Left colon (tissue), 2 donors: ENCODE measurements at regions not wholly inside any gene's neighbourhood (a gene's known extent, or its start where the extent isn't known, plus 50 kb on each side); places are given as distances from the start of the nearest gene placed in this dataset.
"Not testable (repeated sequence)": the region's sequence is repeated elsewhere in the genome, so short reads cannot be mapped to it uniquely, and the experiment has no call there.

Source experiments
- ATAC-seq: fragments of 200-7000 bp; cut with Tn5 transposase; one replicate; pipeline ENCODE4 v1.9.1; 2020; ENCODE audit warnings: mild to moderate bottlenecking, moderate library complexity
- DNase-seq, 2 donors: peaks; one replicate each; pipeline ENCODE4 v3.0.0-alpha.2; 2020
- intact Hi-C, 2 donors: fragments of 100-400 bp; cut with DNase I in 1 of 2; cut with micrococcal nuclease in 1 of 2; formaldehyde crosslinking; loops; one replicate each; pipeline versions ENCODE4 v1.11.2 to v1.14.0; 2022; cut with DNase I, micrococcal nuclease
- donor health status: DM: no; HTN: no; CAD: no.
- donor health status: DM: yes; HTN: yes; CAD: no.

DNA sequence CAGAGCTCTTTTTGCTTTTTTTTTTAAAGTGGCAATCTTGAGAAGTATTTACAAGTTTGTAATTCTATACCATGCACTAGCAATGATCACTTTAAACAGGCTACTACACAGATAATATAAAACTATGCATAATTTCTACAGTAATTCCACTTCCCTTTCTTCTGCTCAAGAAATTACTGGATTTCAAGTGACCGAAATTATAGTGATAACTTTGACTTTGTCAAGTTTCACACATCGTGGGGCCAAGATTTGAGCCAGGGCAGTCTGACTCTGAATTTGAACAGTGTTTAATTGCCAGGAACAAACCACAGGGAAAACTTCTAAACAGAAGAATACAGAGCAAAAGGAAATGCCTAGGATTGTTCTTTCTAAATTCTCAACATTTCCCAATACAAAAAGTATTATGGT, 288.3 kb upstream of the MKLN1 start:
- DNase-seq (no peak), ATAC-seq (peak; percentile 25)
- intact Hi-C loops: no loop called here

DNA sequence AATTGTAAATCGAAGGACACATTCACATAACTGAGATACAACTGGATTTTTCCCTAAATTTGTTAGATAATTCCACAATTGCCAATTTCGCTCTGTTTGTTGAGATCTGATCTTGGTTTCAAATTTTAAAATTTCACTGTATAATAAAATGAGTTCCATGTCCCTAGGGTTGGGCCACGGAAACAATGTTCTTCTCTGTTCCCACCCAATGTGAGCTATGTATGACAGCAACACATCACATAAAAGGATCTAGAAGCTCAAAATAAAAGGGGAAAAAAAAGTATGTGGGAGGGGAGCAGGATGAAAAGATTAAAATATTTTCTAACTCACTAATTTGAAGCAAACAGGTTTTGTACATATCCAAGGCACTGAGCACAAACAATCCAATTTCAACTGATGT, 287.8 kb upstream of the MKLN1 start:
- DNase-seq (no peak), ATAC-seq (peak; percentile 56)
- intact Hi-C loops: loop anchor here in 1 of 2 donors (5.0 kb wide), 1 partner anchor 143 kb away; no protein-coding TSS in a partner anchor

DNA sequence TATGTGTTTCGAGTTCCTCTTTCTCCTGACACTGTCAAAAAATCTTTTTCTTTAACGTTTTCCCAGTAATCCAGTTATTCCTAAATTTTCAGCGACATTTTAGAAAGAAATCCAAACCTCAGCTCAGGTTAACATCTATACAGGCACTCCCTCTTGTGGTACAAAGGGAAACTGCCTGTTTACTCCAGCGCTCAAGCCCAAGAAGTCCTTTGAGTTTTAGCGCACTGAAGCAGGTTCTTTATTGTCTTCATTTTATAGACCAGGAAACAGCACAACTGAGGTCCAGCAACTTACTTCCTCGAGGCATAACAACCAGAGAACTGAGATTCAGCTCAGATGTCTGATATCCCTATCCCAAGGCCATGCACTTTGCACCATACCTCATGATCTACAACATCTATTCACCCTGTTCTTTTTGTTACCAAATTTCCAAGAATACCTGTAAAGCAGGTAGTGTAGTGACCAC, 287.2 kb upstream of the MKLN1 start:
- peak; percentile 95 for ATAC-seq
- intact Hi-C loops: loop anchor here in 1 of 2 donors (5.0 kb wide), 1 partner anchor 143 kb away; no protein-coding TSS in a partner anchor
- DNase-seq: peak; percentile 66 to 68

DNA sequence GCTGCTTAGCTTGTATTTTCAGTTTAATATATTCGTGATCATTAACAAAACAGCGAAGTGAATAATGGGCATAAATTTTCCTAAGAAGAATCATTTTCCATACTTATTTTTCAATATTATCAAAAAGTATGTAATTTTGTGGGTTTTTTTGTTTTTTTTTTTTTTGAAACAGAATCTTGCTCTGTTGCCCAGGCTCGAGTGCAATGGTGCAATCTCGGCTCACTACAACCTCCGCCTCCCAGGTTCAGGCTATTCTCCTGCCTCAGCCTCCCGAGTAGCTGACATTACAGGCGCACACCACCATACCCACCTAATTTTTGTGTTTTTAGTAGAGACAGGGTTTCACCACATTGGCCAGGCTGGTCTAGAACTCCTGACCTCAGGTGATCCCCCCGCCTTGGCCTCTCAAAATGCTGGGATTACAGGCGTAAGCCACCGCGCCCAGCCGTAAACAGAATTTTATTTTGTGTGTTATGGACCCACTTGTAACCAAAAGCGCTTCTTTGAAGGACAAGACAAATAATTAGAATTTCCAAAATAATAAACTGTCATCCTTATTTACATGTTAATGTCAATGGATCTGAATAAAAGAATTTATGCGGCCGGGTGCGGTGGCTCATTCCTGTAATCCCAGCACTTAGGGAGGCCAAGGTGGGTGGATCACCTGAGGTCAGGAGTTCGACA, 286.5 kb upstream of the MKLN1 start:
- intact Hi-C loops: loop anchor here in 1 of 2 donors (5.0 kb wide), 1 partner anchor 144 kb away; no protein-coding TSS in a partner anchor
- not testable (repeated sequence) for ATAC-seq, DNase-seq

DNA sequence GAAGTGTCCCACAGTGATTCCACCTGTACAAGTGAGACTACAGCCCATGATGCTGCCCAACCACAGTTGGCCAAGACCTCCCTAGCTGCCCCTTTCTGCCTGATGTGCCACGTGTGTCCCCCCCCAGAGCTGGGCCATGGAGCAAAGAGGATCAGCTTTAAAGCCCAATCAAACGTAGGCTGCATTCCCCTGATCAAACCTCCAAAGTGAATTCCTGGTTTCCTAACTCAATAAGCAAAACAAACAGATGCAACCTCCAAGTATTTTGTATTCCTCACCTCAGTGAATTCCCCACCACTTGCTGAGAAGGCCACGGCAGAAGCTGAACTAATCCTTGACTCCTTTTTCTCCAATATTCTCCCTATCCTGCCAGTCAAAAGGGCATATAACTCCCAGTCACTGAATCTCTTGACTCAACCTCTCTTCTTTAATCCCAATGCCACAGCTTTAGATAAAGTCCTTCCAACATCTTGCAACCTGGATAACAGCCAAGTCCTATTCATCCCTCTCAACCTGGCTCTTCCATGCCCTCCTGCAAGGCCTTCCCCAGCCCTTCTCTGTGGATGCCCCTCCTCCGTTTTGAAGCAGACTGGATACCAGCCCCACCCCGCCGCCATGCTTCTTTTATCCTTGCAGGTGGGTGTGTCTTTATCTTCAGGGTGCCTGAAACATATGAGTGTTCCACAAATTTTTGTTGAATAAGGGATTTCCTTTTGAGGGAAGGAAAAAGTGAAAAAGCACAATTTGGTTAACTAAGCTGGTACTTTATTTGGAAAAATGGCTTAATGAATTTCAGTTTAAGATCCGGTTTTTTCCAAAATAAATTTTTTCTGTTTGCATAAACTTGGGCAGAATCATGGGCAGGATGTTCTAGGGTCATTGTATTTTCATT, 285.2 kb upstream of the MKLN1 start:
- ATAC-seq (no peak), DNase-seq (no peak)
- intact Hi-C loops: loop anchor here in 1 of 2 donors (5.0 kb wide), 1 partner anchor 145 kb away; no protein-coding TSS in a partner anchor

DNA sequence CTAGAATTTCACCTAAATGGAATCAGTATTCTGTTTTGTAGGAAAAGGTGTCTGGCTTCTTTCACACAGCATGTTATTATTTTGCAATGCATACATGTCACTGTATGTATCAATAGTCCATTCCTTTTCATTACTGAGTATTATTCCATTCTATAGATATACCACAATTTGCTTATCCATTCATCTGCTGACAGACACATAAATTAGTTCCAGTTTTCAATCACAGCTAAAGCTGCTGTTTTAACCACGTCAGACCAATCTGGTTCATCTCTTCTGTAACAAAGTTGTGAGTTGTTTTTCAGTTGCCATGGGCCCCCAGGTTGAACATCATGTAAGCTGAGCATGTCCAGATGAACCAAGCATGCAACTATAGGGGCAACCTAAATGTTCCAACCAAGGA, 282.1 kb upstream of the MKLN1 start:
- DNase-seq (no peak), ATAC-seq (no peak)
- intact Hi-C loops: no loop called here

DNA sequence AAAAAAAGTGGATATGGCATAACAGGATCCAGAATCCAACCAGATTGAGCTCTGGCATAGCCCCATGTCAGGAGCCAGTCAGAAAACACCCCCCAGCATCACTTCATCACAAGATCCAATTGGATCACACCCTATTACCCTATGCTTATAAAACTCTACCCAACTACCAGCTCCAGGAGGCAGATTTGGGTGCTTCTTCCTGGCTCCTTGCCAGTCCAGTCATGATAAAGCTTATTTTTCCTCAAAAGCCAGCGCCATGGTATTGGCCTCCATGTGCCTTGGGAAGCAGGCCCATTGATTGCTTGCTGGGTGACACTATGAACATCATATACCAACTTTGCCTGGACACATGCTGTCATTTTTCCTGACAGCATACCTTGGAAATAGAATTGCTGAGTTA, 281.4 kb upstream of the MKLN1 start:
- ATAC-seq (no peak), DNase-seq (no peak)
- intact Hi-C loops: no loop called here

DNA sequence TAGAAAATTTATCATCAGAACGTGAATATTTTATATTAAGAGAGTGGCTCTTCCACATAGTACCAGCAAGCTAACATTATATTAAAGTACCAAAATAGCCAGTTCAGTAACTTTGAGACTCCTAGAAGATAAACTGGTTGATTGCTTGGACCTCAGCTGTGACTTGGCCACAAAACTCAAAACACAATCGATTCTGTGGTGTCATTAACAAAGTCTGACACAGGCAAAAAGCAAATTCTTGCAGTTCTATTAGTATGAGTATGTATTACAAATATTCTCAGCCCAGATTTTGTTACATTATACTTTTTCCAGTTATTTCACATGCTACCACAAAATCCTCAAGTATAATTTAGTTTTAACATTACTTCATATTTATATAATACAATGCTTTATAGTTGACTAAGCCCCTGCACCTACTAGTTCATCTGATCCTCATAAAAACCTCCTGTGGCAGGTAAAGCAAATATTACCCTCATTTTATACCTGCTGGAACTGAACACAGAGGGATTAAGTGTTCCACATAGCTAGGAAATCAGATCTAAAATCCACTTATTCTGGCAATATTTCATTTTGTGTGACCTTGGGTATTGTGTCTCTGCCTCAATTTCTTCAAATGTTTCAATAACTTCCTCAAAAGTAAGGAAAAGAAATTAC, 279.9 kb upstream of the MKLN1 start:
- intact Hi-C loops: no loop called here
- ATAC-seq (no peak), DNase-seq (no peak)

DNA sequence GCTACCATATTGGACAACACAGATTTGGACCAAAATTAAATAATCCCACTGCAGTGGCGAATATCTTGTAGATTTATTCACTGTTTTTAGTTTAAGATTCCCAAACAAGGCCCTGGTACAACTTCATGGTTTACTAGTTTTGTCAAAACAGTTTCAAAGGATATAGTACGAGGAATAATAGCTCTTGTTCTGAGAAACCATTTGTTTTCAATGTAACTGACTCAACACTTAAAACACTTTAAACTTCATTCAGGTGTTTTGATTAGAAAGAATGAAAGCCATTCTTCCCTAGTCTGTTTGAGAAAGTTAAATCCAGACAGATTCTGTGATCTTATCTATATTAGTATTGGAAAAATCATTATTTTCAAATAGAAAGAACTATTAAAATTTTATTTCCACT, 276.4 kb upstream of the MKLN1 start:
- no peak for ATAC-seq
- intact Hi-C loops: no loop called here
- DNase-seq: no peak

DNA sequence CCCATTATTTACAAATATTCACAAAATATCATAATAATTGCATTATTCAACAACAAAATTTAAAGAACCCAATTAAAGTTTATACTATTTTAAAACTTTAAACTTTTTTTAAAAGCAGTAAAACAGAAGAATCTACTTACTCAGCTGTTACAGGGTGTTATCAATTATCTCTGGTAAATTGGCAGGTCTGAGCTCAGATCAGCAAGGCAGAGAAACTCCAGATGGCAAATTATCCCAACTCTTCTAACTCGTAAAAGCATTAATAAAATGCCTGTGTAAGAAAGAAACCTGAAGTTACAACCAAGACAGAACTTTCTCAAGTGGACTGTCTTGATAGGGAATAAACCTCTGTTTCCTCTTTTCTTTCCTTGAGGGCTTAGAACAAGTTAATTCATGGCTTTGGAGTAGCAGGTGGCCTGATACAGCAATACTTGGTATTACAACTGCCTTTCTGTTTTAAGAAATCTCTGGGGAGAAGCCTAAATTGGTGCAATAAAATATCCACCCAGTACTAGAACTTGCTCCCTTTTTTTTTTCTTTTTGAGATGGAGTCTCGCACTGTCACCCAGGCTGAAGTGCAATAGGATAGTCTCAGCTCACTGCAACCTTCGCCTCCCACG, 275.3 kb upstream of the MKLN1 start:
- intact Hi-C loops: no loop called here
- peak; percentile 69 for ATAC-seq

DNA sequence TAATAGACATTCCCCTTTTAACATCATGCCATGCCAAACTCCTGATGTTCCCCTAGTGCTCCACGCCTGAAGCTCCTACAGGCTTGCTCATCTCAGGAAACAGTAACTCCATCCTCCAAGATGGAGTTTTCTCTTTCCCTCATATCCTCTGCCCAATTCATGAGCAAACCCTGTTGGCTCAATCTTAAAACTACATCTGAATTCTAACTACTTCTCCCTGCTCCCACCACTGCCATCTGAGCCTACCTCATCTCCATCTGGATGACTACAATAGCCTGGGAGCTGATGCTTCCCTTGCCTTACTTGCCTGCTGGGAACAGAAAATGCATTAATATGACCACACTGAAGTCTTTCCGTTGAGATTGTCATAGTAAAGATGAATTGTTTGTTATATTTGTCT, 271.7 kb upstream of the MKLN1 start:
- ATAC-seq (no peak), DNase-seq (no peak)
- intact Hi-C loops: no loop called here

More for the DNA sequence above, 275.3 kb upstream of the MKLN1 start:
- no peak for DNase-seq

DNA sequence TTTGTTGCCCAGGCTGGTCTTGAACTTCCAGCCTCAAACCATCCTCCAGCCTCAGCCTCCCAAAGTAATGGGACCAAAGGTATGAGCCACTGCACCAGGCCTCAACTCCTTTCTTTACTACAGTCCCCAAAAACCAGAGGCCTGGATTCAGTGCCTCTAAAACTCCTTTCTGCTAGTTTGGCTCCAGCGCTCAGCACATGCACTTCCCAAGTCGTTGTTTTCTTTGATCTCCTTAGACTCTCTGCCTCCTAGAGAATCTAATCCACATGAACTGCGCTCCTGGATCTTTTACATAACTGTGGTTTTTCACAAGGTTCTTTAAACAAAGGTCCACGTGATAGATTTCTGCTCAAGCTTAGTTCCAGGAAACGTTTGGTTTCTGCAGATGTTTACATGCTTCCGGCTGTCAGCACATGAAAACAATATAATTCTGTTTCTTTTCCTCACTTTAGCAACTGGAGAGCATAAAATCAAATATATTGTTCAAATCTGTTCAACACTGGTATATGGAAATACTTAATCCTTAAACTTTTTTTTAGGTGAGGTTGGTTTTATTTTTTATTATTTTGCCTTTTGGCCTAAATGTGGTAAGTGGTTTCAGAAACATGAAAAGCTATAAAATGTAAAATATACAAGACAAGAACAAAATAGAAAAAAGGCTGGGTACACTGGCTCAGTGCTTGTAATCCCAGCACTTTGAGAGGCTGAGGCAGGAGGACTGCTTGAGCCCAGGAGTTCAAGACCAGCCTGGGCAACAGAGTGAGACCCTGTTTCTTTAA, 270.5 kb upstream of the MKLN1 start:
- intact Hi-C loops: no loop called here
- no peak for DNase-seq
- peak; percentile 76 for ATAC-seq

DNA sequence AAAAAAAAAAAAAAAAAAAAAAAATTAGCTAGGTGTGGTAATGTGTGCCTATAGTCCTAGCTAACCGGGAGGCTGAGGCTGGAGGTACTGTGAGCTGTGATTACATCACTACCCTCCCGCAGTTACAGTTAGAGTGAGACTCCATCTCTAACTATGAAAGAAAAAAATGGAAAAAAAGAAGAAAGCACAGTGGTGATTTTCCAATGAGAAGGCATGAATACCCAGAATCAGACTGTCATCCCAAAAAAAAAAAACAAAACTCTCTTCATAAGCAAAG, 269.9 kb upstream of the MKLN1 start:
- intact Hi-C loops: no loop called here
- peak; percentile 71 for ATAC-seq
- DNase-seq: no peak

DNA sequence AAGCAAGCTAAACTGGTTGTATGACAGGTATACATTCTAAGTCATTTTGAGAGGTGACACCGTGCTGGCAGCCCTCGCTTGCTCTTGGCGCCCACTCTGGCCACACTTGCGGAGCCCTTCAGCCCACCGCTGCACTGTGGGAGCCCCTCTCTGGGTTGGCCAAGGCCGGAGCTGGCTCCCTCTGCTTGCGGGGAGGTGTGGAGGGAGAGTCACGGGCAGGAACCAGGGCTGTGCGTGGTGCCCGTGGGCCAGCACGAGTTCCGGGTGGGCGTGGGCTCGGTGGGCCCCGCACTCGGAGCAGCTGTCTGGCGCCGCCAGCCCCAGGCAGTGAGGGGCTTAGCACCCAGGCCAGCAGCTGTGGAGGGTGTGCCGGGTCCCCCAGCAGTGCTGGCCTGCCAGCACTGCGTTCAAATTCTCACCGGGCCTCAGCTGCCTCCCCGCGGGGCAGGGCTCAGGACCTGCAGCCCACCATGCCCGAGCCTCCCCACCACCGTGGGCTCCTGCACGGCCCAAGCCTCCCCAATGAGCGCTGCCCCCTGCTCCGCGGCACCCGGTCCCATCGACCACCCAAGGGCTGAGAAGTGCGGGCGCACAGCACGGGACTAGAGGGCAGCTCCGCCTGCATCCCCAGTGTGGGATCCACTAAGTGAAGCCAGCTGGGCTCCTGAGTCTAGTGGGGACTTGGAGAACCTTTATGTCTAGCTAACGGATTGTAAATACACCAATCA, 269.0 kb upstream of the MKLN1 start:
- intact Hi-C loops, DNase-seq, ATAC-seq: not testable (repeated sequence)

DNA sequence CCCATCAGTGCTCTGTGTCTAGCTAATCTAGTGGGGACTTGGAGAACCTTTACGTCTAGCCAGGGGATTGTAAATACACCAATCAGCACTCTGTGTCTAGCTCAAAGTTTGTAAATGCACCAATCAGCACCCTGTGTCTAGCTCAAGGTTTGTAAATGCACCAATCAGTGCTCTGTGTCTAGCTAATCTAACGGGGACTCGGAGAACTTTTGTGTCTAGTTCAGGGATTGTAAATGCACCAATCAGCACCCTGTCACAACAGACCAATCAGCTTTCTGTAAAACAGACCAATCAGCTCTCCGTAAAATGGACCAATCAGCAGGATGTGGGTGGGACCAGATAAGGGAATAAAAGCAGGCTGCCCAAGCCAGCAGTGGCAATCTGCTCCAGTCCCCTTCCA, 268.3 kb upstream of the MKLN1 start:
- intact Hi-C loops, DNase-seq, ATAC-seq: not testable (repeated sequence)

DNA sequence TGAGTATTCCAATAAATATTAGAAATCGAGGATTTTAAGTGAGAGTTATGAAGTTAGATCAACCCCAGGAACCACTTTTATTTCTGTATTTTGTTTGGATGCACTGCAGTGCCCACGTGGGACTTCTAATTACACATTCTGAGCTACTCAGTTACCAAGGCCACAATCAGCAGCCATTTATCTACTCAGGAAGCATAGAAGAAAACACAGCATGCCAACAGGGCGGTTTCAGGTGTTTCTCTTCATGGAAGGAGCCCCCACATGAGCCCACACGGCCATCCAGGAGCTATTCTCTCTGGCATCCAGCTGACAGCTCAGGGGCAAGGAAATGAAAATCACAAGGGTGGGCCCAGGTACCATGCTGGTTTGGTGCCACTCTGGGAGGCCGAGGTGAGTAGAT, 266.5 kb upstream of the MKLN1 start:
- DNase-seq: no peak
- intact Hi-C loops: no loop called here
- ATAC-seq: no peak

DNA sequence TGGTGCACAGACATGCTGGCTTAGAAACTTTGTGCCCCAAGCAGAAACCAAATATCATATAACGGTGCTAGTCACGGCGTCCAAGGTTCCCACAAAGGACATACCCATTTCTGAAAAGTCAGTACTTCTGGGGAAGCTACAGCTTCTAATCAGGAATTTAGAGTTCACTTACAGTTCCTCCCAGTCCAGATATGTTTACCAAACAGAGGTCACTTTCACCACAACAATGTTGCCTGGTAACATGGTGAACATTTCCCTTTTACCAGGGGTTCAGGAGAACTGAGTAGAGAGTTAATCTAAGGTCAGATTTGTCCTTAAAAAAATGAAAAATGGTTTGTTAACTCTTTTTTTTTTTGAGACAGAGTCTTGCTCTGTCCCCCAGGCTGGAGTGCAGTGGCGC, 265.9 kb upstream of the MKLN1 start:
- ATAC-seq (no peak), DNase-seq (no peak)
- intact Hi-C loops: no loop called here

DNA sequence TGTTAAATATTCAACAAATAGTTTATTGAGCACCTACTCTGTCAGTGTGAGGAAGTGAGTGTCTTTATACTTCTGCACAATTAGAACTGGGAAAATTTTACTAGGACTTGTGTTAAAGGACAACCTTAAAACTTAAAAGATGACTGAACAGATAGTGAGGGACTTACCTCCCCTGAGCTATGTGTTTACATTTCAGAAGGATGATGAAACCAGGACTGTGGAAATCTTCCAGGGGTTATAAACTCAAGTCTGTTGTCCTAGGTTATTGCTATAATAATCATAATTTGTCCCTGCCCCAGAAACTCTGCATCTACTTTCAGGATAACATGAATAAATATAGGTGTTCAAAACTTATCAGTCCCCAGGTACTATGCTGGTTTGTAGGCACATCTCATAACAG, 261.0 kb upstream of the MKLN1 start:
- intact Hi-C loops: no loop called here
- no peak for DNase-seq
- peak; percentile 54 for ATAC-seq
